ENCODE measurements at regions not wholly inside any gene's neighbourhood (a gene's known extent, or its start where the extent isn't known, plus 50 kb on each side); places are given as distances from the start of the nearest gene placed in this dataset.
A peak's percentile ranks its signal among the peaks of the same experiment; 100 is the strongest.
"Not testable (repeated sequence)": the region's sequence is repeated elsewhere in the genome, so short reads cannot be mapped to it uniquely, and the experiment has no call there.

- DNase-seq (ENCODE audit: low read depth) = no peak
These were observed 51.4 kb downstream of the SLC41A2 start for GRCh38 chr12:104906695-104907094.

- DNase-seq (ENCODE audit: low read depth) = not testable (repeated sequence)
These were observed 52.6 kb downstream of the SLC41A2 start for GRCh38 chr12:104905446-104905845.

GRCh38 chr12:104903648-104904423 is 54.3 kb downstream of the SLC41A2 start:
- no peak for DNase-seq (ENCODE audit: low read depth)

GRCh38 chr12:104902125-104902524 is 56.0 kb downstream of the SLC41A2 start:
- DNase-seq (ENCODE audit: low read depth) = no peak

GRCh38 chr12:104896710-104897109 is 61.4 kb downstream of the SLC41A2 start:
- DNase-seq (ENCODE audit: low read depth) = no peak

GRCh38 chr12:104896146-104896545 is 61.9 kb downstream of the SLC41A2 start:
- no peak for DNase-seq (ENCODE audit: low read depth)

GRCh38 chr12:104895415-104895814 is 62.7 kb downstream of the SLC41A2 start:
- no peak for DNase-seq (ENCODE audit: low read depth)

GRCh38 chr12:104890476-104891096 is 67.5 kb downstream of the SLC41A2 start:
- DNase-seq (ENCODE audit: low read depth) = no peak

- no peak for DNase-seq (ENCODE audit: low read depth)
These were observed 68.4 kb downstream of the SLC41A2 start for GRCh38 chr12:104889735-104890134.

GRCh38 chr12:104888892-104889291 is 69.2 kb downstream of the SLC41A2 start:
- DNase-seq (ENCODE audit: low read depth) = no peak

GRCh38 chr12:104888481-104888880 is 69.6 kb downstream of the SLC41A2 start:
- DNase-seq (ENCODE audit: low read depth) = no peak

- no peak for DNase-seq (ENCODE audit: low read depth)
These were observed 70.6 kb downstream of the SLC41A2 start for GRCh38 chr12:104887452-104887851.

GRCh38 chr12:104886418-104887401 is 71.4 kb downstream of the SLC41A2 start:
- DNase-seq (ENCODE audit: low read depth) = no peak

GRCh38 chr12:104878858-104879257 is 79.2 kb downstream of the SLC41A2 start:
- not testable (repeated sequence) for DNase-seq (ENCODE audit: low read depth)

GRCh38 chr12:104877103-104877705 is 80.9 kb downstream of the SLC41A2 start:
- DNase-seq (ENCODE audit: low read depth) = peak; percentile 6

GRCh38 chr12:104873374-104873773 is 84.7 kb downstream of the SLC41A2 start:
- DNase-seq (ENCODE audit: low read depth) = no peak

GRCh38 chr12:104870797-104871196 is 87.3 kb downstream of the SLC41A2 start:
- DNase-seq (ENCODE audit: low read depth) = no peak

GRCh38 chr12:104866291-104866690 is 91.8 kb downstream of the SLC41A2 start:
- no peak for DNase-seq (ENCODE audit: low read depth)

GRCh38 chr12:104865080-104865479 is 93.0 kb downstream of the SLC41A2 start:
- no peak for DNase-seq (ENCODE audit: low read depth)

GRCh38 chr12:104864668-104865067 is 93.4 kb downstream of the SLC41A2 start:
- DNase-seq (ENCODE audit: low read depth) = no peak

- no peak for DNase-seq (ENCODE audit: low read depth)
These were observed 94.7 kb downstream of the SLC41A2 start for GRCh38 chr12:104863296-104863948.
